Keratinocyte (primary cell): ENCODE measurements at regions not wholly inside any gene's neighbourhood (a gene's known extent, or its start where the extent isn't known, plus 50 kb on each side); places are given as distances from the start of the nearest gene placed in this dataset.

ENCODE experiments used
- EZH2 ChIP-seq: IDR thresholded peaks from one replicate; pipeline ENCODE4 v1.6.1; 2012; ENCODE audit warnings: inconsistent platforms, mild to moderate bottlenecking, low read length, moderate library complexity
- TF ChIP-seq, protein P1 (sequence below), 3 experiments: IDR thresholded peaks in 1 of 3; conservative IDR thresholded peaks in 1 of 3; optimal IDR thresholded peaks in 1 of 3; 2 replicates in 2 of 3; 3 replicates in 1 of 3; pipeline versions ENCODE3 to v1.5.1; 2011; ENCODE audit warnings: low read length in 3 of 3, mild to moderate bottlenecking in 3 of 3, moderate library complexity in 2 of 3, control low read depth in 1 of 3, inconsistent platforms in 1 of 3; ENCODE audit not compliant: insufficient read depth in 2 of 3; ENCODE audit errors: extremely low read depth in 1 of 3

DNA sequence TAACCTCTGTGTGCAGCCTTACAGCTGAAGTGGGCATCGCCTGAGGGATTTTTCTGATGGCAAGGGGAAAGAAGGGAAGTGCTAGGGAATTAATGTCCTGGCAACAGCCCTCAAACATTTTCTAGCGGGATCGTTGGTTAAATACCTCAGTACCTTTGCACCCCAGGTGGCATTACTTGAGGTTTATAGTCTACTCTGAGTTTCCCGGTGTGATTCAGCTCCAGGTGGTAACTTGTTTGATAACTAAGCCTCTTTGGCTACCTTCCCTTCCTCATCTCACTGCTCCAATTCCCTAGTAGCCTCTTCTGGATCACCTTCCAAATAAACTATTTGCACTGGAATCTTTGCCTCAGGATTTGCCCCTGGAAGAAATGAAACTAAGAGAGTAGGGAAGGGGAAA lies 237.0 kb upstream of the SSTR1 start:
- TF ChIP-seq, protein P1, sequence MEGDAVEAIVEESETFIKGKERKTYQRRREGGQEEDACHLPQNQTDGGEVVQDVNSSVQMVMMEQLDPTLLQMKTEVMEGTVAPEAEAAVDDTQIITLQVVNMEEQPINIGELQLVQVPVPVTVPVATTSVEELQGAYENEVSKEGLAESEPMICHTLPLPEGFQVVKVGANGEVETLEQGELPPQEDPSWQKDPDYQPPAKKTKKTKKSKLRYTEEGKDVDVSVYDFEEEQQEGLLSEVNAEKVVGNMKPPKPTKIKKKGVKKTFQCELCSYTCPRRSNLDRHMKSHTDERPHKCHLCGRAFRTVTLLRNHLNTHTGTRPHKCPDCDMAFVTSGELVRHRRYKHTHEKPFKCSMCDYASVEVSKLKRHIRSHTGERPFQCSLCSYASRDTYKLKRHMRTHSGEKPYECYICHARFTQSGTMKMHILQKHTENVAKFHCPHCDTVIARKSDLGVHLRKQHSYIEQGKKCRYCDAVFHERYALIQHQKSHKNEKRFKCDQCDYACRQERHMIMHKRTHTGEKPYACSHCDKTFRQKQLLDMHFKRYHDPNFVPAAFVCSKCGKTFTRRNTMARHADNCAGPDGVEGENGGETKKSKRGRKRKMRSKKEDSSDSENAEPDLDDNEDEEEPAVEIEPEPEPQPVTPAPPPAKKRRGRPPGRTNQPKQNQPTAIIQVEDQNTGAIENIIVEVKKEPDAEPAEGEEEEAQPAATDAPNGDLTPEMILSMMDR (optimal IDR thresholded peaks at IDR 0.05 in 1 of 3, IDR thresholded peaks at IDR 0.05 in 1 of 3, conservative IDR thresholded peaks at IDR 0.05 in 1 of 3; ENCODE audit: extremely low read depth in 1 of 3, insufficient read depth in 2 of 3, low read length in 3 of 3): no peak
- no peak for TF ChIP-seq EZH2
